MM.1S (cell line): ENCODE measurements at regions not wholly inside any gene's neighbourhood (a gene's known extent, or its start where the extent isn't known, plus 50 kb on each side); places are given as distances from the start of the nearest gene placed in this dataset.

Experiments used
- DNase-seq: peaks from one replicate; pipeline ENCODE4 v3.0.0-alpha.2; 2015
- H2AFZ ChIP-seq: fragments of 300-600 bp; sonication (generic); 2 replicates; pipeline ENCODE4 v1.6.0; 2016; ENCODE audit warnings: antibody characterized with exemption, low read length
- H3F3A ChIP-seq: fragments of 300-600 bp; sonication (generic); 2 replicates; pipeline ENCODE4 v1.6.1; 2016; ENCODE audit warnings: mild to moderate bottlenecking, antibody characterized with exemption, low read length, moderate library complexity, mixed read lengths; ENCODE audit not compliant: insufficient read depth
- H3K27ac ChIP-seq: fragments of 300-600 bp; sonication (generic); 2 replicates; pipeline ENCODE4 v1.5.1; 2016; ENCODE audit warnings: mild to moderate bottlenecking, low read length
- H3K27me3 ChIP-seq: fragments of 300-600 bp; sonication (generic); replicated peaks from 2 replicates; pipeline ENCODE4 v1.6.0; 2016; ENCODE audit warnings: low read length; ENCODE audit not compliant: insufficient read depth
- H3K36me3 ChIP-seq: fragments of 300-600 bp; sonication (generic); replicated peaks from 2 replicates; pipeline ENCODE4 v1.6.1; 2016; ENCODE audit warnings: mild to moderate bottlenecking, low read length, mixed read lengths; ENCODE audit not compliant: insufficient read depth
- H3K4me1 ChIP-seq: fragments of 300-600 bp; sonication (generic); 2 replicates; pipeline ENCODE4 v1.6.1; 2016; ENCODE audit warnings: low read length, mixed read lengths
- H3K4me2 ChIP-seq: fragments of 300-600 bp; sonication (generic); 2 replicates; pipeline ENCODE4 v1.6.0; 2016; ENCODE audit warnings: low read depth, low read length
- H3K4me3 ChIP-seq: fragments of 300-600 bp; sonication (generic); 2 replicates; pipeline ENCODE4 v1.5.1; 2016; ENCODE audit warnings: low read length, mixed read lengths
- H3K79me2 ChIP-seq: fragments of 300-600 bp; sonication (generic); 2 replicates; pipeline ENCODE4 v1.6.1; 2016; ENCODE audit warnings: mixed run types, low read length, mixed read lengths
- H3K9ac ChIP-seq: fragments of 300-600 bp; sonication (generic); 2 replicates; pipeline ENCODE4 v1.6.1; 2016; ENCODE audit warnings: low read length, mixed read lengths
- H3K9me2 ChIP-seq: fragments of 300-600 bp; sonication (generic); replicated peaks from 2 replicates; pipeline ENCODE4 v1.6.1; 2016; ENCODE audit warnings: mild to moderate bottlenecking, low read length, mixed read lengths; ENCODE audit not compliant: insufficient read depth
- H3K9me3 ChIP-seq: fragments of 300-600 bp; sonication (generic); replicated peaks from 2 replicates; pipeline ENCODE4 v1.6.1; 2016; ENCODE audit warnings: mild to moderate bottlenecking, low read length, mixed read lengths; ENCODE audit not compliant: insufficient read depth
- H4K20me1 ChIP-seq: fragments of 300-600 bp; sonication (generic); 2 replicates; pipeline ENCODE4 v1.6.1; 2016; ENCODE audit warnings: mild to moderate bottlenecking, low read length, moderate library complexity, mixed read lengths; ENCODE audit not compliant: insufficient read depth
- EZH2 ChIP-seq: fragments of 300-600 bp; sonication (generic); optimal IDR thresholded peaks from 2 replicates; pipeline ENCODE3; 2017; ENCODE audit warnings: low read depth, mild to moderate bottlenecking, antibody characterized with exemption, low read length, mixed read lengths
- EZH2phosphoT487 ChIP-seq: fragments of 300-600 bp; sonication (generic); IDR thresholded peaks from 2 replicates; pipeline ENCODE4 v1.6.1; 2018; ENCODE audit warnings: antibody characterized with exemption, low read length
- TF ChIP-seq, protein P1 (sequence below): fragments of 300-600 bp; sonication (generic); IDR thresholded peaks from 2 replicates; pipeline ENCODE4 v1.5.1; 2016; ENCODE audit warnings: antibody characterized with exemption, low read length, mixed read lengths

DNA sequence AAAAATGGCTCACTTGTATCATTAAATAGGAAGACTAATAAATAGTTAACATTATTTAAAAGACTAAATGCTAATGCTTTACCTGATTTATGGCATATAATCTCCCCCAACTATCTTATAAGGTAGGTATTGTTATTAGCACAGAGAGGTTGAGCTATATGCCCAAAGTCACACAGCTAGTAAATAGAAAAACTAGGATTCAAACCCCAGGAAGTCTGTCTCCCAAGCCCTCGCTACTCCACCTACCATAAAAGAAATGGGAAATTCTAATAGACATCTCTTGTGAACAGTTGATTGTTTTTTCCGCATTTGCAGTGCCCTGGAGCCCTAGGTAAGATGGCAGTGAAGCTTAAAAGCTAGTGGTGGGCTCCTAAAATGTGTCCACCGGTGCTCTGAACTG lies 65.2 kb upstream of the SOD1 start:
- Histone ChIP-seq H3K4me1 (no peaks in the 10 kb centered on the region), H3K9ac (no peak overlapping the region), H3K9me2 (no peaks in the 10 kb centered on the region), H3K9me3 (no peaks in the 10 kb centered on the region), H3K27me3 (no peaks in the 10 kb centered on the region), H3K79me2 (no peaks in the 10 kb centered on the region), H3K4me3 (no peak overlapping the region), H4K20me1 (no peaks in the 10 kb centered on the region), H3K36me3 (no peaks in the 10 kb centered on the region), H2AFZ (no peak overlapping the region), H3K4me2 (no peak overlapping the region), H3F3A (no peaks in the 10 kb centered on the region), H3K27ac (no peak overlapping the region)
- no peak for TF ChIP-seq EZH2
- TF ChIP-seq EZH2phosphoT487: no peak
- TF ChIP-seq, protein P1, sequence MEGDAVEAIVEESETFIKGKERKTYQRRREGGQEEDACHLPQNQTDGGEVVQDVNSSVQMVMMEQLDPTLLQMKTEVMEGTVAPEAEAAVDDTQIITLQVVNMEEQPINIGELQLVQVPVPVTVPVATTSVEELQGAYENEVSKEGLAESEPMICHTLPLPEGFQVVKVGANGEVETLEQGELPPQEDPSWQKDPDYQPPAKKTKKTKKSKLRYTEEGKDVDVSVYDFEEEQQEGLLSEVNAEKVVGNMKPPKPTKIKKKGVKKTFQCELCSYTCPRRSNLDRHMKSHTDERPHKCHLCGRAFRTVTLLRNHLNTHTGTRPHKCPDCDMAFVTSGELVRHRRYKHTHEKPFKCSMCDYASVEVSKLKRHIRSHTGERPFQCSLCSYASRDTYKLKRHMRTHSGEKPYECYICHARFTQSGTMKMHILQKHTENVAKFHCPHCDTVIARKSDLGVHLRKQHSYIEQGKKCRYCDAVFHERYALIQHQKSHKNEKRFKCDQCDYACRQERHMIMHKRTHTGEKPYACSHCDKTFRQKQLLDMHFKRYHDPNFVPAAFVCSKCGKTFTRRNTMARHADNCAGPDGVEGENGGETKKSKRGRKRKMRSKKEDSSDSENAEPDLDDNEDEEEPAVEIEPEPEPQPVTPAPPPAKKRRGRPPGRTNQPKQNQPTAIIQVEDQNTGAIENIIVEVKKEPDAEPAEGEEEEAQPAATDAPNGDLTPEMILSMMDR: no peak
- no peak for DNase-seq

DNA sequence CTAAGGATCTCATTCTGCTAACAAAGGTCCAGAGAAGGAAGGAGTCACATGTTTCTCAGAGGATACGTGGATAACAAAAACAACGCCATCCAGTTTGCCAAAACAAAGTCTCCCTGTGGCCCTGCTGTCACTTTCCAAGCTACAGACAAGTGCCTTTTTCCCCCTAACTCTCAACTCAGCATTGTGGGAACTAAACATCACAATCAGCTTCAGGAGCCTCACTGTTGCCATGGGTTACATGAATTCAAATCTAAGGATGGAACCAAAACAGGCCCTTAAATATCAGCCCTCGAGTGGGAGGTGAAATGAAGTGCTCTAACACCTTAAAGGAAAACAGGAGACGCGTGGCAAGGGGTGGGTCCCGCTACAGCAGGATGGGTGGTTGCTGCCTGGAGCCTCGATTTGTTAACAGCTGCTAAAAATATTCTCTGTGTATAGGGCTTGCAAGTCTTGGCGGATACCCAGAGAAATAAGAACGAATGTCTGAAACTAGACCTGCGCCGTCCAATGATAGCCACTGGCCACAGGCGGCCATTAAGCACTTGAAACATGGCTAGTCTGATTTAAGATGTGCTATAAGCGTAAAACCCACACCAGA lies 66.4 kb upstream of the SOD1 start:
- DNase-seq: no peak
- Histone ChIP-seq H3K9ac (no peak overlapping the region), H3K79me2 (no peaks in the 10 kb centered on the region), H4K20me1 (no peaks in the 10 kb centered on the region), H3K4me1 (no peaks in the 10 kb centered on the region), H3K9me3 (no peaks in the 10 kb centered on the region), H3K4me2 (no peak overlapping the region), H2AFZ (no peak overlapping the region), H3K4me3 (no peak overlapping the region), H3K27ac (no peak overlapping the region), H3F3A (no peaks in the 10 kb centered on the region), H3K9me2 (no peaks in the 10 kb centered on the region), H3K36me3 (no peaks in the 10 kb centered on the region), H3K27me3 (no peaks in the 10 kb centered on the region)
- TF ChIP-seq EZH2phosphoT487: no peak
- TF ChIP-seq, protein P1: no peak
- no peak for TF ChIP-seq EZH2

DNA sequence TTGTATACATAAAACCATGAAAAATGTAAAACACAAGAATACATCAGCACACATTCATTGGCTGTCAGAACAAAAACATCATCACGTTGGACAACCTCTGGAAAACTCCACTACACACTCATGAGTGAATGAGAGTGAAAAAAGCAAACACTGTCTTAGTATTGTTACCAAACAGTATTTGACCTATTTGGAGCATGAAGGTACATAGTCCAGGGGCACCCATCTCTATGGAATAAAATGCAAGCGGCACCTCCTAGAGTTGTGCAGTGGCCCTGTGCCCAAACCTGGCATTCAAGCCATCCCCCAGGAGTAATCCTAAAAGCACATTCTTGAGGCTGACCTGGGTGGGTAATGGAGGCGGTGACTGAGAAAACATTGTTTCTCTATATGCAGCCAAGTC lies 67.0 kb upstream of the SOD1 start:
- Histone ChIP-seq H3K4me2 (no peak overlapping the region), H3K4me1 (no peaks in the 10 kb centered on the region), H4K20me1 (no peaks in the 10 kb centered on the region), H3K79me2 (no peaks in the 10 kb centered on the region), H3F3A (no peaks in the 10 kb centered on the region), H3K9me2 (no peaks in the 10 kb centered on the region), H3K9ac (no peak overlapping the region), H3K27me3 (no peaks in the 10 kb centered on the region), H3K27ac (no peak overlapping the region), H2AFZ (no peak overlapping the region), H3K36me3 (no peaks in the 10 kb centered on the region), H3K4me3 (no peak overlapping the region), H3K9me3 (no peaks in the 10 kb centered on the region)
- no peak for DNase-seq
- TF ChIP-seq, protein P1: no peak
- TF ChIP-seq EZH2phosphoT487 (no peak), EZH2 (no peak)
